GM21528 (cell line): ENCODE measurements at regions not wholly inside any gene's neighbourhood (a gene's known extent, or its start where the extent isn't known, plus 50 kb on each side); places are given as distances from the start of the nearest gene placed in this dataset.

Experiments used
- ATAC-seq: cut with Tn5 transposase; IDR thresholded peaks from one replicate; pipeline ENCODE4 v1.9.1; 2021; ENCODE audit warnings: mild to moderate bottlenecking, moderate library complexity; ENCODE audit not compliant: unreplicated experiment, low FRiP score

GRCh38 chr2:176747928-176748327 lies 464.7 kb upstream of the HNRNPA3 start:
- ATAC-seq = no peak

GRCh38 chr2:176748662-176749061 lies 463.9 kb upstream of the HNRNPA3 start:
- no peak for ATAC-seq

GRCh38 chr2:176751314-176752227 lies 461.0 kb upstream of the HNRNPA3 start:
- ATAC-seq = no peak

GRCh38 chr2:176752295-176752694 lies 460.3 kb upstream of the HNRNPA3 start:
- ATAC-seq = no peak

- ATAC-seq = no peak
Measured at GRCh38 chr2:176753205-176753604, 459.4 kb upstream of the HNRNPA3 start.

- ATAC-seq = no peak
Measured at GRCh38 chr2:176753752-176754474, 458.7 kb upstream of the HNRNPA3 start.

- ATAC-seq = no peak
Measured at GRCh38 chr2:176755537-176756135, 457.0 kb upstream of the HNRNPA3 start.

- ATAC-seq = no peak
Measured at GRCh38 chr2:176758426-176758825, 454.2 kb upstream of the HNRNPA3 start.

GRCh38 chr2:176760439-176760838 lies 452.2 kb upstream of the HNRNPA3 start:
- no peak for ATAC-seq

- ATAC-seq = no peak
Measured at GRCh38 chr2:176763130-176763529, 449.5 kb upstream of the HNRNPA3 start.

GRCh38 chr2:176763851-176764404 lies 448.7 kb upstream of the HNRNPA3 start:
- ATAC-seq = no peak

- no peak for ATAC-seq
Measured at GRCh38 chr2:176764921-176765320, 447.7 kb upstream of the HNRNPA3 start.

- ATAC-seq = no peak
Measured at GRCh38 chr2:176766005-176766404, 446.6 kb upstream of the HNRNPA3 start.

- no peak for ATAC-seq
Measured at GRCh38 chr2:176768185-176768584, 444.4 kb upstream of the HNRNPA3 start.

- no peak for ATAC-seq
Measured at GRCh38 chr2:176769021-176769420, 443.6 kb upstream of the HNRNPA3 start.

- ATAC-seq = no peak
Measured at GRCh38 chr2:176769499-176770370, 442.9 kb upstream of the HNRNPA3 start.

GRCh38 chr2:176772816-176773215 lies 439.8 kb upstream of the HNRNPA3 start:
- no peak for ATAC-seq

- no peak for ATAC-seq
Measured at GRCh38 chr2:176774766-176775451, 437.7 kb upstream of the HNRNPA3 start.

- no peak for ATAC-seq
Measured at GRCh38 chr2:176777262-176777661, 435.3 kb upstream of the HNRNPA3 start.
